Left lung (tissue), 4 donors: ENCODE measurements at regions not wholly inside any gene's neighbourhood (a gene's known extent, or its start where the extent isn't known, plus 50 kb on each side); places are given as distances from the start of the nearest gene placed in this dataset.
"Not testable (repeated sequence)": the region's sequence is repeated elsewhere in the genome, so short reads cannot be mapped to it uniquely, and the experiment has no call there.

ENCODE experiments used
- ATAC-seq: fragments of 200-7000 bp; cut with Tn5 transposase; one replicate; pipeline ENCODE4 v1.9.1; 2020; ENCODE audit warnings: moderate library complexity
- DNase-seq, 4 donors: peaks; one replicate each; pipeline ENCODE4 v3.0.0-alpha.2; 2013 to 2020
- H3K27ac ChIP-seq, 2 donors: fragments of 200-600 bp; sonication (generic) in 1 of 2; one replicate each; pipeline versions ENCODE4 v1.5.0 to v1.8.0; 2020 to 2021
- H3K27me3 ChIP-seq, 2 donors: fragments of 200-600 bp; sonication (generic) in 1 of 2; one replicate each; pipeline versions ENCODE4 v1.5.0 to v1.8.0; 2020 to 2021
- H3K36me3 ChIP-seq, 2 donors: fragments of 200-600 bp; sonication (generic) in 1 of 2; one replicate each; pipeline versions ENCODE4 v1.5.0 to v1.8.0; 2020 to 2021
- H3K4me1 ChIP-seq, 2 donors: fragments of 200-600 bp; one replicate each; pipeline ENCODE4 v1.8.0; 2021
- H3K4me3 ChIP-seq, 2 donors: fragments of 200-600 bp; sonication (generic) in 1 of 2; one replicate each; pipeline versions ENCODE4 v1.5.0 to v1.8.0; 2020 to 2021; ENCODE audit warnings: mild to moderate bottlenecking in 1 of 2
- H3K9me3 ChIP-seq, 2 donors: fragments of 200-600 bp; sonication (generic) in 1 of 2; one replicate each; pipeline versions ENCODE4 v1.5.0 to v1.8.0; 2020 to 2021
- CTCF ChIP-seq, 2 donors: fragments of 200-600 bp; sonication (generic) in 1 of 2; IDR thresholded peaks; one replicate each; pipeline versions ENCODE4 v1.5.0 to v1.8.0; 2021; ENCODE audit warnings: antibody characterized with exemption in 2 of 2
- intact Hi-C, 2 donors: fragments of 100-400 bp; cut with DNase I; formaldehyde crosslinking; loops; one replicate each; pipeline versions ENCODE4 v1.11.2 to v1.14.2; 2022
- donor health status: DM: no; HTN: yes; CAD: no.
- donor health status: DM: no; HTN: no; CAD: no.

GRCh38 chr15:26191193-26191592 is 328.1 kb upstream of the ATP10A start:
- no peak for ATAC-seq
- DNase-seq, result no peak
- H3K27me3 ChIP-seq, result no peaks in the 10 kb centered on the region

GRCh38 chr15:26186138-26186537 is 323.0 kb upstream of the ATP10A start:
- H3K4me1 ChIP-seq, H3K36me3 ChIP-seq, intact Hi-C loops, ATAC-seq, H3K4me3 ChIP-seq, H3K9me3 ChIP-seq, H3K27ac ChIP-seq, DNase-seq, H3K27me3 ChIP-seq: not testable (repeated sequence)

More at GRCh38 chr15:26191193-26191592, 328.1 kb upstream of the ATP10A start:
- Histone ChIP-seq H3K36me3 (no peaks in the 10 kb centered on the region), H3K9me3 (no peaks in the 10 kb centered on the region), H3K4me3 (no peak overlapping the region), H3K4me1 (no peaks in the 10 kb centered on the region), H3K27ac (no peak overlapping the region)
- no peak for TF ChIP-seq CTCF (IDR thresholded peaks at IDR 0.05)
- intact Hi-C loops, result no loop called here

GRCh38 chr15:26182441-26182840 is 319.3 kb upstream of the ATP10A start:
- H3K9me3 ChIP-seq, result peaks cover 0 to 7% of the 10 kb centered on the region in 2 donors
- H3K27ac ChIP-seq, result no peak overlapping the region
- no peaks in the 10 kb centered on the region for H3K27me3 ChIP-seq
- DNase-seq, result no peak
- no peak for TF ChIP-seq CTCF (IDR thresholded peaks at IDR 0.05)
- intact Hi-C loops, result no loop called here
- no peaks in the 10 kb centered on the region for H3K36me3 ChIP-seq
- ATAC-seq, result no peak
- H3K4me1 ChIP-seq, result no peaks in the 10 kb centered on the region
- H3K4me3 ChIP-seq, result no peak overlapping the region

- intact Hi-C loops, result no loop called here
- ATAC-seq, result no peak
- Histone ChIP-seq H3K4me1 (no peaks in the 10 kb centered on the region), H3K4me3 (no peak overlapping the region), H3K36me3 (no peaks in the 10 kb centered on the region), H3K9me3 (no peaks in the 10 kb centered on the region), H3K27ac (no peak overlapping the region), H3K27me3 (no peaks in the 10 kb centered on the region)
- no peak for TF ChIP-seq CTCF (IDR thresholded peaks at IDR 0.05)
- DNase-seq, result no peak
Observed at GRCh38 chr15:26179906-26180305, 316.8 kb upstream of the ATP10A start.

GRCh38 chr15:26178640-26179220 is 315.6 kb upstream of the ATP10A start:
- intact Hi-C loops, result no loop called here
- Histone ChIP-seq H3K36me3 (no peaks in the 10 kb centered on the region), H3K4me3 (no peak overlapping the region), H3K27me3 (no peaks in the 10 kb centered on the region), H3K9me3 (no peaks in the 10 kb centered on the region), H3K4me1 (no peaks in the 10 kb centered on the region), H3K27ac (no peak overlapping the region)
- DNase-seq, result no peak
- no peak for ATAC-seq
- no peak for TF ChIP-seq CTCF (IDR thresholded peaks at IDR 0.05)

GRCh38 chr15:26177816-26178215 is 314.7 kb upstream of the ATP10A start:
- intact Hi-C loops, result no loop called here
- Histone ChIP-seq H3K4me1 (no peaks in the 10 kb centered on the region), H3K27me3 (no peaks in the 10 kb centered on the region), H3K9me3 (no peaks in the 10 kb centered on the region), H3K27ac (no peak overlapping the region), H3K4me3 (no peak overlapping the region), H3K36me3 (no peaks in the 10 kb centered on the region)
- ATAC-seq (no peak), DNase-seq (no peak)
- no peak for TF ChIP-seq CTCF (IDR thresholded peaks at IDR 0.05)
